CD4-positive, alpha-beta T cell treated with Interleukin-1 beta for 1 hour (primary cell): ENCODE measurements at regions not wholly inside any gene's neighbourhood (a gene's known extent, or its start where the extent isn't known, plus 50 kb on each side); places are given as distances from the start of the nearest gene placed in this dataset.
"Not testable (repeated sequence)": the region's sequence is repeated elsewhere in the genome, so short reads cannot be mapped to it uniquely, and the experiment has no call there.

Source experiments
- DNase-seq, 2 donors: peaks; one replicate each; pipeline ENCODE4 v3.0.0-alpha.2; 2020 to 2022

GRCh38 chr7:113775804-113776203 is 143.0 kb downstream of the PPP1R3A start:
- DNase-seq, result no peak

- DNase-seq, result no peak
Observed at GRCh38 chr7:113775401-113775800, 143.4 kb downstream of the PPP1R3A start.

DNA sequence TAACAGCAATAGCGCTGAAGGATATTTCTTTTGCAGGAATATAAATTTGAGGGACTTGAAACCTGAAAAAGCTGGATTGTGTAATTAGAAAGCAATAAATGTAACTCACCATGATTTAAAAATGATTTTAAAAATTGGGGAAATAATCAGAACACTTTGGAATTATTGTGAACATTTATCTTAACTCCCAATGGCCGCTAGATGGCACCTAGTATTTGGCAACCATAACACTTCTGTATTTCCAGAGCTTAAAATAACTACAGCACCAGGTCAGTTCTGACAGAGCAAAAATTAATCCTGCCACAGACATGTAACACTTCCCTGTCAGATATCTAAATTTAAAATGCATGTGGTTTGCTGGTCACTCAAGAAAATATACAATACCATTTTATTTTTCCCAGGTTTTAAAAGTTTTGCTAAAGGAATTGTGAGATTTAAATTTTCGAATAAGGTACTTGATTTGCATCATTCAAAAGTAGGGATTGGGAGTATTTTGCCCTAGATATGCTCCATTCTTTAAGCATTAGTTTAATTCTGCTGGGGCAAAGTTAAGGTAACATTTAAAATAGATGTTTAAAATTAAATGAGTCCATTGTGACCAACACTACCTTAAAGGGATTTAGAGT is 144.5 kb downstream of the PPP1R3A start:
- DNase-seq, result no peak

- no peak for DNase-seq
Observed at GRCh38 chr7:113770146-113770738, 148.6 kb downstream of the PPP1R3A start.

DNA sequence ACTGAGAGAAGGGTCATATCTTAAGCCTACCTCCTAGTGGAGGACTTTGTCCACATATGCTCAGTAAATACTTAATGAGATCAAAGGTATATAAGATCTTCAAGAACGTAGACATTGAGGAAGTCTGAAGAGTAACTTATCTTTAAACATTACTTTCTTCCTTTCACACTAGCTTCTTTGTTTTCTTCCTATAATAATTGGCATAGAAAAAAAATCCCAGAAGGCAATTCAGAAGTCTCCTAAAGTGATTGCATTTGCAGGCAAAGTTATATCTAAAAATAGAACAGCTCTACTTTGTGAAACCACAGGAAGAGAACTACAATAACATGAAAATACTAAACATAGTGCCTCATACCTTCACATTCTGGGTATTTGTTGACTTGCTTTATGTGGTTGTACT is 150.4 kb downstream of the PPP1R3A start:
- no peak for DNase-seq

DNA sequence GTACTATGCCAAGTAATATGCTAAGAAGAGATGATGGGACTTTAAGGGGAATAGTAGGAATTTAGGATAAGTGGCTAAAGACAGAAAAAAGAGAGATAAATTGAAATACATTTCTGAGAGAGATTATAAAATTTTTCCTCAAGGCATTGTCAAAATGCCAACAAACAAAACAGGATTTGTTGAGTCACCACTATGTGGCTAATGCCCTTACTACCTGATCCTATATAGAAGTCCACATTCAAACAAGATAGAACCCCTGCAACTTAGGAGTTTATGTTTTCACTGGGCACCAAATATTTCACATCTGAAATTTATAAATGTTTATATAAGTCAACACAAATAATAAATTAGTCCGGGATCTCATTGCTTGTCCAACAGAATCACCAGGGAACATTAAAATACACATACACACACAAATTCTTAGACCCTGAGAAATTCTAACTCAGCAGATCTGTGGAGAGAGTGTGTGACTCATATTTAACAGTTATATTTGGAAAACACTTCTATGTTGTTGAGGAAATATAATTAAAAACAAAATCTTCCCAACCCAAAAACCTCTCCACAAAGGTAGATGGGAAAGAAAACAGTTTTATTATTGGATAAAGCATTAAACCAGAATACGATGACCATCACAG is 154.3 kb downstream of the PPP1R3A start:
- DNase-seq, result no peak

DNA sequence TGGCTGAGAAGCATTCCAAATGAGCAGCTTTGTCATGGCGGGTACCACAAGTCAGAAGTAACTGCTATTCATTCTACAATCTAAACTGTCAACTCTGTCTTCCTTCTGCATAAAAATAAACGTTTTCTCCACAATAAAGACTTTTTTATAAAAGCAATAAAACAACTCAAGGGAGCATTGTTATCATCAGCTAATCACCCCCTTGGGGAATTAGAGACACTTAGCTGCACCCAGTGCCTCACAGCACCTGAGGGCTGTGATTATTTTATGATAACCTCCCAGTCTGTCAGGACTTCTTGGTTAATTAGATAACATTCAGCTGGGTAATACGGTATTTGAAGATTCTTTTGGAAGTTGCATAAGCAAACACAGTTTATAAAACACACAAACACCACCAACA is 155.6 kb downstream of the PPP1R3A start:
- DNase-seq, result no peak

DNA sequence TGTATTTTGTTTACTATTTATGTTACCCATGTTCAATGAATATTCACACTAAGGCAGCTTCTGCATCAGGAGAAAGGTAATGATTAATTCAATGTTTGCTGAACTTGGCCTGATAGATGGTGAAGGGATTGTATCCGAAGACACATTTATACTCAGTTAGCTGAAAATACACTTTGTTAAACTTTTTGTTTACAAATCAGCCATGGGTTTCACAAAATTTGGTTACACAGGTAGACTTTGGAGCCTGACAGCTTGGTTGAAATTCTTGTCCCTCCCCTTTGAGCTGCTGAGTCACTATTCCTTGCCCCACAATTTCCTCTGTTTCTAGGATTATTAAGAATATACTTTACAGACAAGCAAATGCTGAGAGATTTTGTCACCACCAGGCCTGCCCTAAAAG is 162.6 kb downstream of the PPP1R3A start:
- DNase-seq, result no peak

DNA sequence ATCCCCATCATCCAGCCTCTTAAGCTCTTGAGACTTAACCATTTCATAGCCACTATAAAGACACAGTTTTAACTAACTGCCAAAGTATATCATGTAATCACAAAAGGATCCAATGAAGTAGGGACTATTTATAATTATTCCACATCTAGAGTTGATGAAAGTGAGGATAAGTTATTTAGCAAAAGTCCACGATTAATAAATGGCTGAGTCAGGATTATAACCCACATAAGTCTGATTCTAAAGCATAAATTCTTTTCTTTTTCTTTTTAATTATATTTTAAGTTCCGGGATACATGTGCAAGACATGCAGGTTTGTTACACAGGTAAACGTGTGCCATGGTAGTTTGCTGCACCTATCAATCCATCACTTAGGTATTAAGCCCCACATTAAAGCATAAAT is 166.1 kb downstream of the PPP1R3A start:
- DNase-seq, result no peak

DNA sequence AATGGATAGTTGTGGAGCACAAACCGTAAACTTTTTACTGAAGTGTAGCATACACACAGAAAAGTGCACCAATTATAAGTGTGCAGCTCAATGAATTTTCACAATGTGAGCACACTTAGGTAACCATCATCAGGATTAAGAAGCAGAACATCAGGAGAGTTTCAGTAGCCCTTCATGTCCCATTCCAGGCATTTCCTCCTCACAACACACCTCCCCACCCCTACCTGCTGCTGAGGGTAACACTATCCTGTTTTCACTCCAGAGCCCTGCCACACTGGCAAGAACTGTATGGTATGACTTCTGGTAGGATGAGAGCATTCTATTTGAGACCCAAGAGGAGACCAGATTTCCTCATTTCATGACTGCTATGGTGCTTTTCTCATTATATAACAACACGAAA is 166.5 kb downstream of the PPP1R3A start:
- DNase-seq, result no peak

- no peak for DNase-seq
Observed at GRCh38 chr7:113751547-113751946, 167.3 kb downstream of the PPP1R3A start.

- not testable (repeated sequence) for DNase-seq
Observed at GRCh38 chr7:113748385-113748784, 170.4 kb downstream of the PPP1R3A start.

DNA sequence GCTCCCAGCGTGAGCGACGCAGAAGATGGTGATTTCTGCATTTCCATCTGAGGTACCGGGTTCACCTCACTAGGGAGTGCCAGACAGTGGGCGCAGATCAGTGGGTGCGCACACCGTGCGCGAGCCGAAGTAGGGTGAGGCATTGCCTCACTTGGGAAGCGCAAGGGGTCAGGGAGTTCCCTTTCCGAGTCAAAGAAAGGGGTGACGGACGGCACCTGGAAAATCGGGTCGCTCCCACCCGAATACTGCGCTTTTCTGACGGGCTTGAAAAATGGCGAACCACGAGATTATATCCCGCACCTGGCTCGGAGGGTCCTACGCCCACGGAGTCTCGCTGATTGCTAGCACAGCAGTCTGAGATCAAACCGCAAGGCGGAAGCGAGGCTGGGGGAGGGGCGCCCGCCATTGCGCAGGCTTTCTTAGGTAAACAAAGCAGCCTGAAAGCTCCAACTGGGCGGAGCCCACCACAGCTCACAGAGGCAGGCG is 175.8 kb downstream of the PPP1R3A start:
- DNase-seq, result not testable (repeated sequence)

DNA sequence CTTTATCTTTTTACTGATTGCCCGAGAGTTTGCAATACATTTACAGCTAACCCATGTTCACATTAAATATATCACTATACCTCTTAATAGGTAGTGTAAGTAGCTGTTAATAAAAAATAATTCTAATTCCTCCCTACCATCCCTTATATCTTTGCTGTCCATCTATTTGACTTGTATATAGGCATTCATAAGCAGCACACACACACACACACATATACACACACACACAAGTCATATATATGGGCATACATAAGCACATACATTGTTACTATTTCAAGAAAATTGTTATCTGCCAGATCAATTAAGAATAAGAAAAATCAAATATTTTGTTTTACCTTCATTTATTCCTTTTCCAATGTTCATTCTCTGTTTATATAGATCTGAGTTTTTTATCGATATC is 176.4 kb downstream of the PPP1R3A start:
- no peak for DNase-seq

GRCh38 chr7:113731571-113731970 is 187.2 kb downstream of the PPP1R3A start:
- no peak for DNase-seq

DNA sequence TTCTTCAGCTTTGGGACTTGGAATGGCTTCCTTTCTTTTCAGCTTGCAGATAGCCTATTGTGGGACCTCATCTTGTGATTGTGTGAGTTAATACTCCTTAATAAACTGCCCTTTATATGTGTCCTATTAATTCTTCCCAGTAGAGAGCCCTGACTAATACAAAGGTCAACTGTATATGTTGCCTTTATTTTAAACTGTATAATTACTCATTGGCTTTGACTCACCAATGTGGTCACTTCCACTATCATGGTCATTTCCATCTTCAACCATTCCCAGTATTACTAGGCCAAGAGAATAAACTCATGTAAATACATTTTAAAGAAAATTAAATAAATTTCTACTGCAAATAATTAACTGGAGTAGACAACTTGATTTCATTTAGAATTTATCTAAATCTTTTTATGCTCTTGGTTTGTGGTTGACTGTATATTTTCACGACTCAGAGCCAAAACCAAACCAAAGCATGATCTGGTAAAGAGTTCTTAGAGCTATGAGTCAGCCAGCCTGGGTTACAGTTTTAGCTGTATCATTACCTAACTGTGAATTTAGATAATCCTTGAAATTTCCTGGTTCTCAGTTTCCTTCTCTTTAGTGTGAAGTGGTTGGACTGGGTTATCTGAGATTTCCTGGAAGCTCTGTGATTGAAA is 188.4 kb downstream of the PPP1R3A start:
- DNase-seq, result no peak

DNA sequence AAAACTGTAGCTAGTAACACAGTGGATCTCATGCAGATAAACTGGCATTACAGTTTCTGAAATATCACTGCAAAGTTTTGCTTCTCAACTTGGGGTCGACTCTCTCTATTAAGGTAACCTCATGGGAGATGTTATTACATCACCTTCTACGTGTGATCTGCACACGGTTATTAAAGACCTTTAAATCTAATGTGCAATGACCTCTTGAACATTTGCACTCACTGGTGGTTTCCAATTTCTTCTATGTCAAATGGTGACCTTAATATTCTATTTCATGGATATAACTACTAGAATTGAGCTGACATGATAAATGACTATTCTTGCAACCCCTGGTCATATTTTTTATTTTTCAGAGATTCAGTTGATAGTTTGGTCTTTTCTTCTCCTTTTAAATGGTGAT is 191.3 kb downstream of the PPP1R3A start:
- DNase-seq, result no peak

- no peak for DNase-seq
Observed at GRCh38 chr7:113722006-113722405, 196.8 kb downstream of the PPP1R3A start.

DNA sequence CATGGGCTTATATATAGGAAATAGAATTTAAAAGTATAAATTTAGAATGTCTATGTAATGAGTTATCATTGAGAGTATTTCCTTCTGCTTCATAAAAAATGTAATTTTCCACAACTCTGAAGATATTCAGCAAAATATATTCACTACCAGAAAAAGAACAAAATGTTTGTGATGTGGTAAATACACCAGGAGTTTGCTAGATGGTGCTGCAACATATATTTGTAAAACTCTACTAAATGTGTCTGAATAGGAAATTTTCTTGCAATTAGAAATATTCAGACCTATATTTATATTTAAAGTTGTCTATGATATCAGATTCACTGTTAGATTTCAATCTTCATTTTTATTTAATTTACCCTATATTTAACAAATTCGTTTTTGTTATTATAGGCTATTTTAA is 201.1 kb downstream of the PPP1R3A start:
- no peak for DNase-seq

- no peak for DNase-seq
Observed at GRCh38 chr7:113715981-113716856, 202.6 kb downstream of the PPP1R3A start.

- no peak for DNase-seq
Observed at GRCh38 chr7:113715262-113715661, 203.5 kb downstream of the PPP1R3A start.

- DNase-seq, result peak; percentile 17 to 64
Observed at GRCh38 chr7:113710310-113711096, 208.3 kb downstream of the PPP1R3A start.
